Ureter (tissue), 1 donor: ENCODE measurements at regions not wholly inside any gene's neighbourhood (a gene's known extent, or its start where the extent isn't known, plus 50 kb on each side); places are given as distances from the start of the nearest gene placed in this dataset.
"Not testable (repeated sequence)": the region's sequence is repeated elsewhere in the genome, so short reads cannot be mapped to it uniquely, and the experiment has no call there.

Experiments used
- DNase-seq: peaks from one replicate; pipeline ENCODE4 v3.0.0-alpha.2; 2020; ENCODE audit warnings: low spot score
- donor health status: DM: yes; HTN: yes; CAD: no.

GRCh38 chr10:2790396-2791188 lies 276.8 kb upstream of the PFKP start:
- no peak for DNase-seq

GRCh38 chr10:2786251-2786650 lies 281.1 kb upstream of the PFKP start:
- DNase-seq, result no peak

GRCh38 chr10:2784766-2785165 lies 282.6 kb upstream of the PFKP start:
- DNase-seq, result no peak

- no peak for DNase-seq
Observed at GRCh38 chr10:2782950-2783349, 284.4 kb upstream of the PFKP start.

GRCh38 chr10:2782265-2782664 lies 285.1 kb upstream of the PFKP start:
- no peak for DNase-seq

GRCh38 chr10:2777666-2778355 lies 289.5 kb upstream of the PFKP start:
- no peak for DNase-seq

GRCh38 chr10:2772816-2773631 lies 294.3 kb upstream of the PFKP start:
- DNase-seq, result no peak

- no peak for DNase-seq
Observed at GRCh38 chr10:2772135-2772534, 295.2 kb upstream of the PFKP start.

- DNase-seq, result not testable (repeated sequence)
Observed at GRCh38 chr10:2767293-2767692, 300.1 kb upstream of the PFKP start.

GRCh38 chr10:2761971-2762370 lies 305.4 kb upstream of the PFKP start:
- no peak for DNase-seq

GRCh38 chr10:2761311-2761710 lies 306.0 kb upstream of the PFKP start:
- no peak for DNase-seq

GRCh38 chr10:2760736-2761135 lies 306.6 kb upstream of the PFKP start:
- no peak for DNase-seq

GRCh38 chr10:2759233-2759632 lies 308.1 kb upstream of the PFKP start:
- DNase-seq, result no peak

GRCh38 chr10:2754943-2755342 lies 312.4 kb upstream of the PFKP start:
- no peak for DNase-seq

GRCh38 chr10:2748287-2748686 lies 319.1 kb upstream of the PFKP start:
- no peak for DNase-seq

- DNase-seq, result no peak
Observed at GRCh38 chr10:2746638-2747037, 320.7 kb upstream of the PFKP start.

- DNase-seq, result no peak
Observed at GRCh38 chr10:2745666-2746065, 321.7 kb upstream of the PFKP start.

GRCh38 chr10:2744547-2745200 lies 322.7 kb upstream of the PFKP start:
- DNase-seq, result no peak

GRCh38 chr10:2734603-2735002 lies 332.7 kb upstream of the PFKP start:
- no peak for DNase-seq

- DNase-seq, result no peak
Observed at GRCh38 chr10:2733278-2733963, 333.9 kb upstream of the PFKP start.

- DNase-seq, result no peak
Observed at GRCh38 chr10:2731940-2732339, 335.4 kb upstream of the PFKP start.
